GM21619 (cell line): ENCODE measurements at regions not wholly inside any gene's neighbourhood (a gene's known extent, or its start where the extent isn't known, plus 50 kb on each side); places are given as distances from the start of the nearest gene placed in this dataset.

ENCODE experiments used
- ATAC-seq: cut with Tn5 transposase; IDR thresholded peaks from one replicate; pipeline ENCODE4 v1.9.1; 2021; ENCODE audit not compliant: unreplicated experiment

DNA sequence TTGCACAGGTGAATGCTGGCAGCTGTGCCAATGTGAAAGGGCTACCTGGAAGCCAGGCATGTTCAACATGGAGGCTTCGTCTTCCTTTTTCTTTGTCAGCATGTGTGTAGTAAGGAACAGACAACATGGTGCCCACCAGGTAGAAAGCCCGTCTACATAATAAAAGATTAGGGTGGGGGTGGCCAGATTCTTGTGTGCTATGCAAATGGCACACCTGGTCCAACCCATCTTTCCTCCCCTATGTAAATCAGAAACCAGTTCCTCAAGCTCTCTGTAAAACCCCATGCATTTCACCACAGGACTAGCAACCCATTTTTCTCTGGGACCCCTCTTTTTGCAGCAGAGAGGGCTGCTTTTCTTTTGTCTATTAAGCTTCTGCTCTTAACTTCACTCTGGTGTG is 72.3 kb upstream of the ZP4 start:
- ATAC-seq: no peak

DNA sequence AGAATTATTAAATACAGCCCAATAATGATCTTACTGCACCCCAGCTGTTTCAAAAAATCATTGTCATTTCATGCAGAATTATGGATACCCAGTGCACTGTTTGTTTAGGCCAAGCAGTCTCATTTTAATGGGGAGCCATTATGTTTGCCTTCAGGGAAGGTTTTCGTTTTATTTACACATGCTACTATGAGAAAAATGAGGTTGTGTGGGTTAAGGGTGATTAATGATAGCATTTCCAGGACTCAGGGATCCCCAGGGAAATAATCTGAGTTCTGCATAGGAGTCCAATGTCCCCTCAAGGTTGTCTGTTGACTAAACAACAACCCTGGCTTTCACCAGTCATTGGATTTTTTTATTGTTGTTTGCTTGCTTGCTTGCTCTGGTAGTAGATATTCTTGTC is 71.0 kb upstream of the ZP4 start:
- no peak for ATAC-seq

DNA sequence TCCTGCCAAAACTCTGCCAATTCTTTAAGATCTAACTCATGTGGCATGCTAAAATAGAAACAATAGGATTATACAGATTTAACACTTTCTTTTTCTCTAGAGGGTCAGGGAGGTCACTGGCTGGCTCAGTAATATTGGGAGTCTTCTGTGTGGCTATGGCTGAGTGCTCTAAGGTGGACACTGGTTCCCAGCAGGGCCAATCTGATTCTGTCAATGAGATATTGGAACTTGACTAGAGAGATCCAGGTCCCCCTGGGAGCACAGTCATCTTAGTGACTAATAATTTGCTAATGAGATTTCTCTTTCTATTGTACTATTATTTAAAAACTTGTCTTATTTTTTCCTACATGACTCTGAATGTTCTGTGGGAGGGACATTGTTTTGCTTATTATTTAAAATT is 69.1 kb upstream of the ZP4 start:
- ATAC-seq: no peak

DNA sequence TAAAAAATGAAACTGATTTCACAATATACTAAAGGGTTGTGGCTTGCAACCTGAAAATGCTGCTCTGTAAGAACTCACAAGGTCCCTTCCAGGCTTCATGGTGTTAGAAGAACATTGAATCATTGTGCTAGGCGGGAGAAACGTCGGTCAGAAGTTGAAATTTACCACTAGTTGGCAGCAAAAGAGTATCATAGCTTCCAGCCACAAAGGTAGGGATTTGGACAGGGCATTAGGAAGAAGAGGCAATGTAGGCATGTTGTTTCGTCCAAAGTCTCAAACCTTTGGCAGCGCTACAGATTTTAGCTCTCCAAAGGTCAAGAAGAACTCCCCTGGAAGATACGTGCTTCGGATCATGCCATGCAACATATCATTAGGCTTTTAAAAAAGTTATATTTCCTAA is 62.5 kb upstream of the ZP4 start:
- ATAC-seq: no peak
